Endothelial cell of umbilical vein (primary cell): ENCODE measurements at regions not wholly inside any gene's neighbourhood (a gene's known extent, or its start where the extent isn't known, plus 50 kb on each side); places are given as distances from the start of the nearest gene placed in this dataset.

Source experiments
- BruUV-seq: library from RNA; stranded (reverse); fragments of 400-500 nt; replicated peaks from 2 replicates; lab custom pipeline; 2021; lab: Mats Ljungman, UMichigan
- CTCF ChIA-PET: fragments of 300-600, 350-600 bp; sonication (Branson Sonifier 250); formaldehyde crosslinking; loops from one replicate; lab custom pipeline; 2021; ENCODE audit warnings: antibody characterized with exemption, inconsistent platforms; lab: Charles Lee
- POLR2A ChIA-PET: fragments of 300-600, 350-600 bp; sonication (Branson Sonifier 250); formaldehyde crosslinking; loops from one replicate; lab custom pipeline; 2021; ENCODE audit warnings: antibody characterized with exemption, inconsistent platforms; lab: Charles Lee
- DNase-seq: peaks from one replicate; pipeline ENCODE4 v3.0.0-alpha.2; 2011; ENCODE audit warnings: low read depth, low spot score
- FAIRE-seq: peaks from 2 replicates; lab custom pipeline; 2011; peaks lifted over from hg19 to GRCh38; lab: Jason Lieb, UNC
- H2AFZ ChIP-seq: 2 replicates; pipeline ENCODE4 v1.6.0; 2012; ENCODE audit warnings: low read depth, low read length, control low read depth, inconsistent platforms
- H3K27ac ChIP-seq: 2 replicates; pipeline ENCODE4 v1.5.1; 2011; ENCODE audit warnings: low read depth, mild to moderate bottlenecking, control low read depth, low read length, moderate library complexity; ENCODE audit not compliant: insufficient read depth
- H3K27me3 ChIP-seq, 2 experiments: 2 replicates each; pipeline versions ENCODE4 v1.6.0 to v1.6.1; 2011; ENCODE audit warnings: low read length in 2 of 2, mixed read lengths in 1 of 2; ENCODE audit not compliant: control insufficient read depth in 2 of 2, insufficient read depth in 2 of 2
- H3K36me3 ChIP-seq, 2 experiments: 2 replicates in 1 of 2; 3 replicates in 1 of 2; pipeline ENCODE4 v1.5.1; 2011; ENCODE audit warnings: low read length in 2 of 2, mild to moderate bottlenecking in 1 of 2, moderate library complexity in 1 of 2; ENCODE audit not compliant: control insufficient read depth in 2 of 2, insufficient read depth in 2 of 2; ENCODE audit errors: extremely low read depth in 1 of 2
- H3K4me1 ChIP-seq: 3 replicates; pipeline ENCODE4 v1.5.1; 2011; ENCODE audit warnings: mild to moderate bottlenecking, low read length; ENCODE audit not compliant: control insufficient read depth, insufficient read depth; ENCODE audit errors: extremely low read depth
- H3K4me2 ChIP-seq: 2 replicates; pipeline ENCODE4 v1.6.1; 2011; ENCODE audit warnings: low read length, control low read depth, mixed read lengths; ENCODE audit not compliant: insufficient read depth
- H3K4me3 ChIP-seq, 3 experiments: fragments of 200-600 bp in 1 of 3; sonication (generic), shearing (Covaris generic) in 1 of 3; replicated peaks in 1 of 3; 2 replicates each; pipeline ENCODE4 v1.5.1; 2011 to 2016; ENCODE audit warnings: control low read depth in 3 of 3, low read length in 3 of 3, mild to moderate bottlenecking in 2 of 3, inconsistent platforms in 1 of 3, low read depth in 1 of 3, moderate library complexity in 1 of 3; ENCODE audit not compliant: insufficient read depth in 1 of 3
- H3K79me2 ChIP-seq: 2 replicates; pipeline ENCODE4 v1.6.0; 2012; ENCODE audit warnings: low read length, inconsistent platforms; ENCODE audit not compliant: control insufficient read depth, insufficient read depth
- H3K9ac ChIP-seq: replicated peaks from 2 replicates; pipeline ENCODE3; 2011; ENCODE audit warnings: low read length, control low read depth; ENCODE audit not compliant: insufficient read depth; ENCODE audit errors: extremely low read depth
- H3K9me1 ChIP-seq: replicated peaks from 3 replicates; pipeline ENCODE4 v1.6.0; 2011; ENCODE audit warnings: mild to moderate bottlenecking, low read length; ENCODE audit not compliant: control insufficient read depth, insufficient read depth; ENCODE audit errors: extremely low read depth
- H3K9me3 ChIP-seq: replicated peaks from 2 replicates; pipeline ENCODE4 v1.5.1; 2012; ENCODE audit warnings: low read length, inconsistent platforms; ENCODE audit not compliant: control insufficient read depth, insufficient read depth
- H4K20me1 ChIP-seq: replicated peaks from 2 replicates; pipeline ENCODE3; 2011; ENCODE audit warnings: mild to moderate bottlenecking, low read length; ENCODE audit not compliant: control insufficient read depth, insufficient read depth; ENCODE audit errors: extremely low read depth
- EZH2 ChIP-seq: IDR thresholded peaks from 2 replicates; pipeline ENCODE4 v1.6.1; 2012; ENCODE audit warnings: borderline replicate concordance, low read depth, mild to moderate bottlenecking, moderate library complexity, low read length, inconsistent platforms; ENCODE audit not compliant: severe bottlenecking
- FOS ChIP-seq: IDR thresholded peaks from 2 replicates; pipeline ENCODE4 v1.6.1; 2011; ENCODE audit warnings: mild to moderate bottlenecking, low read length, moderate library complexity, borderline replicate concordance; ENCODE audit not compliant: insufficient read depth
- GATA2 ChIP-seq: IDR thresholded peaks from 2 replicates; pipeline ENCODE4 v1.7.0; 2011; ENCODE audit warnings: low read depth, mild to moderate bottlenecking, moderate library complexity, mixed read lengths, low read length; ENCODE audit not compliant: insufficient read length, insufficient read depth
- JUN ChIP-seq: IDR thresholded peaks from 2 replicates; pipeline ENCODE4 v1.6.1; 2011; ENCODE audit warnings: borderline replicate concordance, low read depth; ENCODE audit not compliant: insufficient read length, insufficient read depth
- MAX ChIP-seq: IDR thresholded peaks from 2 replicates; pipeline ENCODE4 v1.6.1; 2011; ENCODE audit not compliant: insufficient read depth, insufficient read length
- MYC ChIP-seq: IDR thresholded peaks from one replicate; pipeline ENCODE4 v1.6.1; 2011; ENCODE audit warnings: mild to moderate bottlenecking, low read depth, low read length
- POLR2A ChIP-seq: IDR thresholded peaks from 2 replicates; pipeline ENCODE4 v1.6.1; 2012; ENCODE audit warnings: low read depth, mild to moderate bottlenecking, control low read depth, low read length
- POLR2AphosphoS5 ChIP-seq: IDR thresholded peaks from 2 replicates; pipeline ENCODE4 v1.6.1; 2012; ENCODE audit warnings: low read depth, mild to moderate bottlenecking, control low read depth, low read length, moderate library complexity; ENCODE audit not compliant: insufficient read depth
- dilution Hi-C: fragments of 300-500 bp; cut with MboI; formaldehyde crosslinking; loops from one replicate; pipeline ENCODE4 v1.15.0; 2019; ENCODE audit warnings: low sequenced_read_pairs; ENCODE audit not compliant: extremely low pct_ligation_motif_present
- intact Hi-C: fragments of 100-400 bp; cut with micrococcal nuclease; formaldehyde crosslinking; loops from one replicate; pipeline ENCODE4 v1.10.0; 2022
- TF ChIP-seq, protein P1 (sequence below), 2 donors: IDR thresholded peaks; 1 replicate in 1 of 2; 2 replicates in 1 of 2; pipeline ENCODE4 v1.5.1; 2011; ENCODE audit warnings: low read length in 2 of 2, mild to moderate bottlenecking in 2 of 2, moderate library complexity in 2 of 2, control low read depth in 1 of 2, inconsistent platforms in 1 of 2, low read depth in 1 of 2; ENCODE audit not compliant: insufficient read depth in 1 of 2; ENCODE audit errors: extremely low read depth in 1 of 2

DNA sequence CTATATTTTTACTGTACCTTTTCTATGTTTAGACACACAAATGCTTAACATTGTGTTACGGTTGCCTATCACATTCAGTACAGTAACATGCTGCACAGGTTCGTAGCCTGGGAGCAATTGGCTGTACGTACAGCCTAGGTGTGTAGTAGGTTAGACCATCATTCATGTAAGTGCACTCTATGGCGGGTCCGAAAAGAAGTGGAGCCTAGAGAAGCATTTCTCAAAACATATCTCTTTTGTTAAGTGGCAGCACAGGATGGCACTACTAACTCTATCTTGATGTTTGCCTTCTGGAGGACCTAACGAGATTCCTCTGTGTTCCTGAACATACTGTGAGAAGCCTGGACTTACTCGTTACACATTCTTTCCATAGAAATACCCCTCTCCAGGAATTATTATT is 132.3 kb upstream of the ADPGK start:
- ChIA-PET CTCF (no interaction called here), POLR2A (no interaction called here)
- Histone ChIP-seq H3K9me3 (no peaks in the 10 kb centered on the region), H3K4me2 (no peak overlapping the region), H3K9ac (no peak overlapping the region), H3K79me2 (no peaks in the 10 kb centered on the region), H3K27me3 (peaks cover 0 to 2% of the 10 kb centered on the region in 2 experiments), H3K4me1 (no peaks in the 10 kb centered on the region), H3K9me1 (no peaks in the 10 kb centered on the region), H2AFZ (no peak overlapping the region), H3K36me3 (no peaks in the 10 kb centered on the region), H4K20me1 (no peaks in the 10 kb centered on the region), H3K27ac (no peak overlapping the region), H3K4me3 (no peak overlapping the region)
- dilution Hi-C loops (no loop called here), intact Hi-C loops (no loop called here)
- FAIRE-seq (no peak), DNase-seq (no peak)
- TF ChIP-seq POLR2AphosphoS5, result no peak
- no peak for TF ChIP-seq GATA2
- TF ChIP-seq MAX, result no peak
- TF ChIP-seq POLR2A, result no peak
- TF ChIP-seq FOS, result no peak
- no peak for TF ChIP-seq JUN
- no TSS peak for BruUV-seq

- Histone ChIP-seq H4K20me1 (no peaks in the 10 kb centered on the region), H3K4me3 (no peak overlapping the region), H3K9ac (no peak overlapping the region), H3K9me3 (no peaks in the 10 kb centered on the region), H3K9me1 (no peaks in the 10 kb centered on the region), H3K4me1 (no peaks in the 10 kb centered on the region), H3K27me3 (peaks cover 0 to 4% of the 10 kb centered on the region in 2 experiments), H3K27ac (no peak overlapping the region), H3K36me3 (no peaks in the 10 kb centered on the region), H3K79me2 (no peaks in the 10 kb centered on the region), H2AFZ (no peak overlapping the region), H3K4me2 (no peak overlapping the region)
- no peak for DNase-seq
- CTCF ChIA-PET, result no interaction called here
- TF ChIP-seq MYC (no peak), JUN (no peak), EZH2 (no peak), FOS (no peak), POLR2AphosphoS5 (no peak), GATA2 (no peak), POLR2A (no peak), MAX (no peak)
- TF ChIP-seq, protein P1, sequence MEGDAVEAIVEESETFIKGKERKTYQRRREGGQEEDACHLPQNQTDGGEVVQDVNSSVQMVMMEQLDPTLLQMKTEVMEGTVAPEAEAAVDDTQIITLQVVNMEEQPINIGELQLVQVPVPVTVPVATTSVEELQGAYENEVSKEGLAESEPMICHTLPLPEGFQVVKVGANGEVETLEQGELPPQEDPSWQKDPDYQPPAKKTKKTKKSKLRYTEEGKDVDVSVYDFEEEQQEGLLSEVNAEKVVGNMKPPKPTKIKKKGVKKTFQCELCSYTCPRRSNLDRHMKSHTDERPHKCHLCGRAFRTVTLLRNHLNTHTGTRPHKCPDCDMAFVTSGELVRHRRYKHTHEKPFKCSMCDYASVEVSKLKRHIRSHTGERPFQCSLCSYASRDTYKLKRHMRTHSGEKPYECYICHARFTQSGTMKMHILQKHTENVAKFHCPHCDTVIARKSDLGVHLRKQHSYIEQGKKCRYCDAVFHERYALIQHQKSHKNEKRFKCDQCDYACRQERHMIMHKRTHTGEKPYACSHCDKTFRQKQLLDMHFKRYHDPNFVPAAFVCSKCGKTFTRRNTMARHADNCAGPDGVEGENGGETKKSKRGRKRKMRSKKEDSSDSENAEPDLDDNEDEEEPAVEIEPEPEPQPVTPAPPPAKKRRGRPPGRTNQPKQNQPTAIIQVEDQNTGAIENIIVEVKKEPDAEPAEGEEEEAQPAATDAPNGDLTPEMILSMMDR (IDR thresholded peaks at IDR 0.05; ENCODE audit: extremely low read depth in 1 of 2, insufficient read depth in 1 of 2, low read depth in 1 of 2, low read length in 2 of 2), result no peak
- dilution Hi-C loops, result no loop called here
- intact Hi-C loops, result no loop called here
- POLR2A ChIA-PET, result no interaction called here
- no TSS peak for BruUV-seq
- FAIRE-seq, result no peak
Observed at GRCh38 chr15:72912996-72913395, 129.4 kb upstream of the ADPGK start.
